Panc1 (cell line): ENCODE measurements at regions not wholly inside any gene's neighbourhood (a gene's known extent, or its start where the extent isn't known, plus 50 kb on each side); places are given as distances from the start of the nearest gene placed in this dataset.

Source experiments
- ATAC-seq: fragments of 200-7000 bp; cut with Tn5 transposase; 2 replicates; pipeline ENCODE4 v1.9.1; 2020; ENCODE audit warnings: mild to moderate bottlenecking, moderate library complexity
- BruUV-seq: library from RNA; stranded (reverse); fragments of 400-500 nt; replicated peaks from 2 replicates; lab custom pipeline; 2021; lab: Mats Ljungman, UMichigan
- CTCF ChIA-PET: fragments of 300-600 bp; sonication (Branson Sonifier 250); formaldehyde crosslinking; loops from one replicate; lab custom pipeline; 2022; ENCODE audit warnings: antibody characterized with exemption; lab: Charles Lee
- POLR2A ChIA-PET: fragments of 300-600 bp; sonication (Branson Sonifier 250); formaldehyde crosslinking; loops from one replicate; lab custom pipeline; 2022; ENCODE audit warnings: antibody characterized with exemption; lab: Charles Lee
- DNase-seq: peaks from one replicate; pipeline ENCODE4 v3.0.0-alpha.2; 2010; ENCODE audit warnings: low read depth, low spot score
- H3K27ac ChIP-seq: 2 replicates; pipeline ENCODE4 v1.5.1; 2011; ENCODE audit warnings: mild to moderate bottlenecking, low read length, inconsistent platforms
- H3K27me3 ChIP-seq: fragments of 200-500 bp; sonication (Bioruptor generic); 2 replicates; pipeline ENCODE4 v1.6.0; 2014; ENCODE audit warnings: low read length, inconsistent platforms; ENCODE audit not compliant: control insufficient read depth, insufficient read depth
- H3K36me3 ChIP-seq: fragments of 200-500 bp; sonication (Bioruptor generic); 2 replicates; pipeline ENCODE4 v1.5.1; 2014; ENCODE audit warnings: inconsistent platforms, mild to moderate bottlenecking, low read length, moderate library complexity; ENCODE audit not compliant: control insufficient read depth, insufficient read depth
- H3K4me1 ChIP-seq: 2 replicates; pipeline ENCODE4 v1.5.1; 2011; ENCODE audit warnings: inconsistent platforms, mild to moderate bottlenecking, low read length, moderate library complexity; ENCODE audit not compliant: control insufficient read depth, insufficient read depth
- H3K4me3 ChIP-seq, 2 experiments: 2 replicates each; pipeline ENCODE4 v1.5.1; 2011 to 2012; ENCODE audit warnings: low read depth in 2 of 2, low read length in 2 of 2, mild to moderate bottlenecking in 2 of 2, inconsistent platforms in 1 of 2, moderate library complexity in 1 of 2
- H3K9me3 ChIP-seq: fragments of 200-500 bp; sonication (Bioruptor generic); 2 replicates; pipeline ENCODE4 v1.5.1; 2014; ENCODE audit warnings: low read depth, mild to moderate bottlenecking, inconsistent platforms, low read length, moderate library complexity; ENCODE audit not compliant: control insufficient read depth, insufficient read depth
- CTCF ChIP-seq: fragments of 450-650 bp; IDR thresholded peaks from 2 replicates; pipeline ENCODE4 v1.5.1; 2017; ENCODE audit warnings: mild to moderate bottlenecking
- POLR2AphosphoS5 ChIP-seq: IDR thresholded peaks from 2 replicates; pipeline ENCODE4 v1.6.1; 2012; ENCODE audit warnings: mild to moderate bottlenecking, low read depth, low read length, moderate library complexity
- REST ChIP-seq, 2 experiments: IDR thresholded peaks; 2 replicates each; pipeline ENCODE4 v1.6.1; 2011 to 2012; ENCODE audit warnings: low read depth in 2 of 2, control low read depth in 1 of 2, low read length in 1 of 2, mild to moderate bottlenecking in 1 of 2, moderate library complexity in 1 of 2; ENCODE audit not compliant: insufficient read depth in 1 of 2
- SIN3A ChIP-seq: IDR thresholded peaks from 2 replicates; pipeline ENCODE4 v1.6.1; 2012; ENCODE audit warnings: low read depth, mild to moderate bottlenecking, low read length, moderate library complexity, borderline replicate concordance; ENCODE audit not compliant: insufficient read depth
- TCF7L2 ChIP-seq: IDR thresholded peaks from 2 replicates; pipeline ENCODE4 v1.6.1; 2011; ENCODE audit warnings: mild to moderate bottlenecking, low read depth, low read length, inconsistent platforms
- in situ Hi-C: cut with HindIII; loops from 2 replicates; pipeline ENCODE4 v1.10.0; 2016; ENCODE audit warnings: low sequenced_read_pairs, low pct_unique_long_range_greater_than_20kb
- intact Hi-C: fragments of 100-400 bp; cut with micrococcal nuclease; formaldehyde crosslinking; loops from one replicate; pipeline ENCODE4 v1.10.0; 2022; ENCODE audit not compliant: unreplicated experiment

GRCh38 chr1:55526716-55527115 is 311.6 kb upstream of the USP24 start:
- in situ Hi-C loops (no loop called here), intact Hi-C loops (no loop called here)
- CTCF ChIA-PET, result no interaction called here
- Histone ChIP-seq H3K36me3 (no peaks in the 10 kb centered on the region), H3K4me3 (no peak overlapping the region), H3K27ac (no peak overlapping the region), H3K9me3 (no peaks in the 10 kb centered on the region), H3K27me3 (no peaks in the 10 kb centered on the region), H3K4me1 (no peaks in the 10 kb centered on the region)
- BruUV-seq, result no TSS peak
- ATAC-seq, result no peak
- POLR2A ChIA-PET, result no interaction called here
- TF ChIP-seq SIN3A (no peak), TCF7L2 (no peak), POLR2AphosphoS5 (no peak), CTCF (no peak), REST (IDR thresholded peaks at IDR 0.05; ENCODE audit: insufficient read depth in 1 of 2, low read depth in 2 of 2, low read length in 1 of 2) (no peak)
- DNase-seq, result no peak

- intact Hi-C loops (no loop called here), in situ Hi-C loops (no loop called here)
- Histone ChIP-seq H3K36me3 (no peaks in the 10 kb centered on the region), H3K9me3 (no peaks in the 10 kb centered on the region), H3K4me3 (no peak overlapping the region), H3K4me1 (no peaks in the 10 kb centered on the region), H3K27ac (no peak overlapping the region), H3K27me3 (no peaks in the 10 kb centered on the region)
- BruUV-seq, result no TSS peak
- ATAC-seq (no peak), DNase-seq (no peak)
- TF ChIP-seq POLR2AphosphoS5 (no peak), CTCF (no peak), REST (IDR thresholded peaks at IDR 0.05; ENCODE audit: insufficient read depth in 1 of 2, low read depth in 2 of 2, low read length in 1 of 2) (no peak), TCF7L2 (no peak), SIN3A (no peak)
- POLR2A ChIA-PET, result no interaction called here
- CTCF ChIA-PET, result no interaction called here
Observed at GRCh38 chr1:55524006-55524405, 308.8 kb upstream of the USP24 start.
